ENCODE measurements at regions not wholly inside any gene's neighbourhood (a gene's known extent, or its start where the extent isn't known, plus 50 kb on each side); places are given as distances from the start of the nearest gene placed in this dataset.

DNA sequence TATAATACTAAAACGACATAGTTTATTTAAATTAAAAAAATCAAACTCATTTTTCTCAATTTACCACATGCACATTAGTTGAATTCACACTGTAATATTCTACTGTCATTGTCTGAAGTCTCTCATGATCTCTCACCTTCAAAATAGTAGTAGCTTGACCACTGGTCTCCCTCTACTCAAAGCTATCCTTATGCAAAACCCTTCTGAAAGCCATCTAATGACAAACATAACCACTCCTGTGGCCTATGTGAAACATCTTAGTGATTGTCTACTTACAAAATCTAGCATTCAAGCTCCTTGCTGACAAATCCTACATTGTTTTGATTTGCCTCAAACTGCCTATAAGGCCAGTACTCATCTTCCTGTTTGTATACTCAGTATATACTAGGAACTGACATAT, 606.0 kb upstream of the GHITM start:
- TF ChIP-seq ELF1 (IDR thresholded peaks at IDR 0.05; ENCODE audit: borderline replicate concordance, low read depth), result no peak
- TF ChIP-seq CEBPB (IDR thresholded peaks at IDR 0.05; ENCODE audit: low read depth), result no peak
- TF ChIP-seq CTCF (IDR thresholded peaks at IDR 0.05 in 2 of 3, conservative IDR thresholded peaks at IDR 0.05 in 1 of 3; ENCODE audit: borderline replicate concordance in 1 of 3, insufficient read depth in 1 of 3, low read depth in 2 of 3, low read length in 2 of 3), result no peak
- TF ChIP-seq FOSL1 (IDR thresholded peaks at IDR 0.05; ENCODE audit: low read depth), result no peak
- TF ChIP-seq, protein P1, sequence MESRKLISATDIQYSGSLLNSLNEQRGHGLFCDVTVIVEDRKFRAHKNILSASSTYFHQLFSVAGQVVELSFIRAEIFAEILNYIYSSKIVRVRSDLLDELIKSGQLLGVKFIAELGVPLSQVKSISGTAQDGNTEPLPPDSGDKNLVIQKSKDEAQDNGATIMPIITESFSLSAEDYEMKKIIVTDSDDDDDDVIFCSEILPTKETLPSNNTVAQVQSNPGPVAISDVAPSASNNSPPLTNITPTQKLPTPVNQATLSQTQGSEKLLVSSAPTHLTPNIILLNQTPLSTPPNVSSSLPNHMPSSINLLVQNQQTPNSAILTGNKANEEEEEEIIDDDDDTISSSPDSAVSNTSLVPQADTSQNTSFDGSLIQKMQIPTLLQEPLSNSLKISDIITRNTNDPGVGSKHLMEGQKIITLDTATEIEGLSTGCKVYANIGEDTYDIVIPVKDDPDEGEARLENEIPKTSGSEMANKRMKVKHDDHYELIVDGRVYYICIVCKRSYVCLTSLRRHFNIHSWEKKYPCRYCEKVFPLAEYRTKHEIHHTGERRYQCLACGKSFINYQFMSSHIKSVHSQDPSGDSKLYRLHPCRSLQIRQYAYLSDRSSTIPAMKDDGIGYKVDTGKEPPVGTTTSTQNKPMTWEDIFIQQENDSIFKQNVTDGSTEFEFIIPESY (IDR thresholded peaks at IDR 0.05; ENCODE audit: extremely low read depth, insufficient replicate concordance, low read length), result no peak
- TF ChIP-seq REST (IDR thresholded peaks at IDR 0.05; ENCODE audit: low read depth), result no peak
- TF ChIP-seq ZNF274 (IDR thresholded peaks at IDR 0.05; ENCODE audit: low read depth, low read length), result no peak
- TF ChIP-seq TCF7L2 (IDR thresholded peaks at IDR 0.05; ENCODE audit: borderline replicate concordance, extremely low read depth, insufficient read depth, insufficient read length), result no peak
- TF ChIP-seq RAD21 (IDR thresholded peaks at IDR 0.05; ENCODE audit: low read depth), result no peak
- no peak for TF ChIP-seq EZH2 (IDR thresholded peaks at IDR 0.05)
- TF ChIP-seq ZFX (IDR thresholded peaks at IDR 0.05), result no peak
- no peak for TF ChIP-seq YY1 (IDR thresholded peaks at IDR 0.05; ENCODE audit: extremely low read depth, insufficient replicate concordance, low read depth, low read length)
- TF ChIP-seq SP1 (IDR thresholded peaks at IDR 0.05; ENCODE audit: low read depth), result no peak
- no peak for TF ChIP-seq SIN3A (IDR thresholded peaks at IDR 0.05; ENCODE audit: low read depth)
- no peak for TF ChIP-seq EZH2phosphoT487 (IDR thresholded peaks at IDR 0.05; ENCODE audit: borderline replicate concordance)
- TF ChIP-seq EGR1 (IDR thresholded peaks at IDR 0.05; ENCODE audit: low read depth), result no peak
- TF ChIP-seq, protein P2, sequence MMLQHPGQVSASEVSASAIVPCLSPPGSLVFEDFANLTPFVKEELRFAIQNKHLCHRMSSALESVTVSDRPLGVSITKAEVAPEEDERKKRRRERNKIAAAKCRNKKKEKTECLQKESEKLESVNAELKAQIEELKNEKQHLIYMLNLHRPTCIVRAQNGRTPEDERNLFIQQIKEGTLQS (IDR thresholded peaks at IDR 0.05), result no peak
- no peaks in the 10 kb centered on the region for H3K27me3 ChIP-seq (ENCODE audit: insufficient read depth, low read length)
- ChIA-PET RAD21 (ENCODE audit: low non-redundant PET in 1 of 2, low total read pairs in 2 of 2, uncharacterized antibody in 2 of 2, unreplicated experiment in 2 of 2) (no interaction called here), POLR2A (no interaction called here), CTCF (no interaction called here)
- intact Hi-C loops (cut with micrococcal nuclease), result no loop called here
- H4K20me1 ChIP-seq (ENCODE audit: insufficient read depth), result no peaks in the 10 kb centered on the region
- peaks cover 3 to 17% of the 10 kb centered on the region in 2 experiments; a peak in 2 of 4 replicates for H3K9me3 ChIP-seq (ENCODE audit: control insufficient read depth in 1 of 2, insufficient read depth in 1 of 2, low read depth in 1 of 2, low read length in 2 of 2)
- no peak overlapping the region for H3K4me3 ChIP-seq (replicated peaks in 1 of 2; ENCODE audit: low read depth in 1 of 2, low read length in 2 of 2)
- H3K9me2 ChIP-seq (ENCODE audit: insufficient read depth), result no peaks in the 10 kb centered on the region
- H3K79me2 ChIP-seq (ENCODE audit: insufficient read depth, low read length), result no peaks in the 10 kb centered on the region
- H3K4me2 ChIP-seq (ENCODE audit: low read length), result no peak overlapping the region
- H3K4me1 ChIP-seq (ENCODE audit: control insufficient read depth in 1 of 2, insufficient read depth in 2 of 2, low read length in 2 of 2), result no peaks in the 10 kb centered on the region
- H3K9ac ChIP-seq (ENCODE audit: low read length), result no peak overlapping the region
- no peak overlapping the region for H3K27ac ChIP-seq (ENCODE audit: low read depth, low read length)
- no peak for DNase-seq (ENCODE audit: low read depth, low spot score)
- no peak overlapping the region for H2AFZ ChIP-seq (ENCODE audit: low read depth, low read length, poor library complexity, severe bottlenecking)
- ATAC-seq, result no peak
- BruUV-seq (replicated peaks), result no TSS peak
- no peaks in the 10 kb centered on the region for H3K36me3 ChIP-seq (ENCODE audit: control insufficient read depth in 1 of 2, insufficient read depth in 2 of 2, low read length in 2 of 2)

All from HCT116 (cell line).